WTC11 (cell line): ENCODE measurements at regions not wholly inside any gene's neighbourhood (a gene's known extent, or its start where the extent isn't known, plus 50 kb on each side); places are given as distances from the start of the nearest gene placed in this dataset.

Experiments used
- ATAC-seq: fragments of 200-7000 bp; cut with Tn5 transposase; 2 replicates; pipeline ENCODE4 v1.10.0; 2021; ENCODE audit warnings: mild to moderate bottlenecking, moderate library complexity
- CTCF ChIA-PET: fragments of 300-600 bp; sonication (Branson Sonifier 250); formaldehyde crosslinking; loops from one replicate; lab custom pipeline; 2021; ENCODE audit warnings: antibody characterized with exemption; lab: Charles Lee
- POLR2A ChIA-PET: fragments of 350-600 bp; sonication (Branson Sonifier 250); formaldehyde crosslinking; loops from one replicate; lab custom pipeline; 2021; ENCODE audit warnings: antibody characterized with exemption; lab: Charles Lee
- DNase-seq: peaks from one replicate; pipeline ENCODE4 v3.0.0; 2021; ENCODE audit warnings: low spot score
- H3K27ac Mint-ChIP-seq: 2 replicates; pipeline ENCODE4 v1.8.0; 2021; ENCODE audit warnings: mixed read lengths
- H3K27me3 Mint-ChIP-seq: 2 replicates; pipeline ENCODE4 v1.8.0; 2021; ENCODE audit warnings: low read depth, mild to moderate bottlenecking, moderate library complexity, mixed read lengths
- H3K36me3 Mint-ChIP-seq: 2 replicates; pipeline ENCODE4 v1.8.0; 2021; ENCODE audit warnings: mixed read lengths
- H3K4me1 Mint-ChIP-seq: 2 replicates; pipeline ENCODE4 v1.8.0; 2022; ENCODE audit warnings: mixed read lengths
- H3K4me3 Mint-ChIP-seq: 2 replicates; pipeline ENCODE4 v1.8.0; 2021; ENCODE audit warnings: mild to moderate bottlenecking, moderate library complexity, mixed read lengths
- H3K9me3 Mint-ChIP-seq: 2 replicates; pipeline ENCODE4 v1.8.0; 2021; ENCODE audit warnings: mixed read lengths
- AFF4 ChIP-seq: sonication (generic); formaldehyde crosslinking; IDR thresholded peaks from 2 replicates; pipeline ENCODE4 v1.8.1; 2023; ENCODE audit warnings: mild to moderate bottlenecking, missing genetic modification reagents, borderline replicate concordance
- CBFB ChIP-seq: sonication (generic); formaldehyde crosslinking; IDR thresholded peaks from 2 replicates; pipeline ENCODE4 v1.8.1; 2022; ENCODE audit warnings: mild to moderate bottlenecking, low read depth, missing genetic modification reagents
- CREM ChIP-seq: sonication (generic); formaldehyde crosslinking; IDR thresholded peaks from 2 replicates; pipeline ENCODE4 v1.8.1; 2022; ENCODE audit warnings: mild to moderate bottlenecking, missing genetic modification reagents, moderate library complexity
- E2F1 ChIP-seq: sonication (generic); formaldehyde crosslinking; IDR thresholded peaks from 2 replicates; pipeline ENCODE4 v1.8.0; 2022; ENCODE audit warnings: mild to moderate bottlenecking, missing genetic modification reagents
- E2F4 ChIP-seq: sonication (generic); formaldehyde crosslinking; IDR thresholded peaks from 2 replicates; pipeline ENCODE4 v1.8.1; 2022; ENCODE audit warnings: low read depth, mild to moderate bottlenecking, moderate library complexity, missing genetic modification reagents, borderline replicate concordance
- EMX1 ChIP-seq: fragments of 250-450 bp; sonication (Bioruptor Pico); IDR thresholded peaks from 2 replicates; pipeline ENCODE4 v1.8.0; 2021; ENCODE audit warnings: mild to moderate bottlenecking
- ERG ChIP-seq: fragments of 250-450 bp; sonication (Bioruptor Pico); IDR thresholded peaks from 2 replicates; pipeline ENCODE4 v1.8.0; 2021; ENCODE audit warnings: mild to moderate bottlenecking
- ESRRA ChIP-seq: sonication (generic); formaldehyde crosslinking; IDR thresholded peaks from 2 replicates; pipeline ENCODE4 v1.8.1; 2022; ENCODE audit warnings: mild to moderate bottlenecking, missing genetic modification reagents, borderline replicate concordance
- GTF2I ChIP-seq: fragments of 250-450 bp; sonication (Bioruptor Pico); conservative IDR thresholded peaks from 2 replicates; pipeline ENCODE4 v1.4.0; 2021; ENCODE audit warnings: mild to moderate bottlenecking
- HMGXB4 ChIP-seq: sonication (generic); formaldehyde crosslinking; IDR thresholded peaks from 2 replicates; pipeline ENCODE4 v1.8.1; 2023; ENCODE audit warnings: mild to moderate bottlenecking, moderate library complexity, missing genetic modification reagents
- JAZF1 ChIP-seq: fragments of 250-450 bp; sonication (Bioruptor Pico); IDR thresholded peaks from 2 replicates; pipeline ENCODE4 v1.9.0; 2021; ENCODE audit warnings: moderate library complexity, mild to moderate bottlenecking, inconsistent platforms
- NR2C2 ChIP-seq: sonication (generic); formaldehyde crosslinking; IDR thresholded peaks from 2 replicates; pipeline ENCODE4 v1.8.0; 2022; ENCODE audit warnings: mild to moderate bottlenecking, missing genetic modification reagents
- NR3C1 ChIP-seq: sonication (generic); formaldehyde crosslinking; conservative IDR thresholded peaks from 2 replicates; pipeline ENCODE4 v1.8.1; 2023; ENCODE audit warnings: low read depth, mild to moderate bottlenecking, missing genetic modification reagents
- SP1 ChIP-seq: sonication (generic); formaldehyde crosslinking; conservative IDR thresholded peaks from 2 replicates; pipeline ENCODE4 v1.8.1; 2022; ENCODE audit warnings: missing genetic modification reagents
- ZNF219 ChIP-seq: sonication (generic); formaldehyde crosslinking; IDR thresholded peaks from 2 replicates; pipeline ENCODE4 v1.8.0; 2023; ENCODE audit warnings: missing genetic modification reagents, mild to moderate bottlenecking, borderline replicate concordance
- ZNF512 ChIP-seq: sonication (generic); formaldehyde crosslinking; IDR thresholded peaks from 2 replicates; pipeline ENCODE4 v1.8.1; 2022; ENCODE audit warnings: missing genetic modification reagents, borderline replicate concordance

GRCh38 chr7:155962968-155963300 lies 150.7 kb upstream of the SHH start:
- no peaks in the 10 kb centered on the region for H3K4me1 Mint-ChIP-seq
- ATAC-seq, result no peak
- H3K27ac Mint-ChIP-seq, result no peak overlapping the region
- peaks cover 23% of the 10 kb centered on the region for H3K36me3 Mint-ChIP-seq
- no peak for DNase-seq
- ChIA-PET POLR2A (no interaction called here), CTCF (no interaction called here)
- H3K4me3 Mint-ChIP-seq, result no peak overlapping the region
- H3K27me3 Mint-ChIP-seq, result no peaks in the 10 kb centered on the region; the same call in 1 of the 2 replicates
- peaks cover 46% of the 10 kb centered on the region for H3K9me3 Mint-ChIP-seq
- no peak for TF ChIP-seq ESRRA (CRISPR knock-in tag)
- TF ChIP-seq CBFB (CRISPR knock-in tag), result no peak
- TF ChIP-seq E2F4 (CRISPR knock-in tag), result no peak
- TF ChIP-seq SP1 (CRISPR knock-in tag), result no peak
- no peak for TF ChIP-seq NR2C2 (CRISPR knock-in tag)
- TF ChIP-seq CREM (CRISPR knock-in tag), result no peak
- no peak for TF ChIP-seq HMGXB4 (CRISPR knock-in tag)
- no peak for TF ChIP-seq JAZF1
- TF ChIP-seq NR3C1 (CRISPR knock-in tag), result no peak
- no peak for TF ChIP-seq E2F1 (CRISPR knock-in tag)
- TF ChIP-seq ZNF512 (CRISPR knock-in tag), result no peak
- TF ChIP-seq GTF2I (CRISPR knock-in tag), result no peak
- TF ChIP-seq EMX1, result no peak
- no peak for TF ChIP-seq ERG (CRISPR knock-in tag)
- no peak for TF ChIP-seq AFF4 (CRISPR knock-in tag)
- no peak for TF ChIP-seq ZNF219 (CRISPR knock-in tag)
